Astrocyte of the spinal cord (primary cell): ENCODE measurements at regions not wholly inside any gene's neighbourhood (a gene's known extent, or its start where the extent isn't known, plus 50 kb on each side); places are given as distances from the start of the nearest gene placed in this dataset.

Source experiments
- DNase-seq: peaks from one replicate; pipeline ENCODE4 v3.0.0; 2011; ENCODE audit warnings: low read depth, low spot score
- H3K4me3 ChIP-seq: 2 replicates; pipeline ENCODE4 v1.5.1; 2011; ENCODE audit warnings: low read depth, mild to moderate bottlenecking, low read length, moderate library complexity
- in situ Hi-C: cut with HindIII; loops from 2 replicates; pipeline ENCODE4 v1.10.0; 2017; ENCODE audit warnings: low sequenced_read_pairs
- TF ChIP-seq, protein P1 (sequence below): IDR thresholded peaks from 2 replicates; pipeline ENCODE4 v1.5.1; 2012; ENCODE audit warnings: low read depth, mild to moderate bottlenecking, low read length, inconsistent platforms

DNA sequence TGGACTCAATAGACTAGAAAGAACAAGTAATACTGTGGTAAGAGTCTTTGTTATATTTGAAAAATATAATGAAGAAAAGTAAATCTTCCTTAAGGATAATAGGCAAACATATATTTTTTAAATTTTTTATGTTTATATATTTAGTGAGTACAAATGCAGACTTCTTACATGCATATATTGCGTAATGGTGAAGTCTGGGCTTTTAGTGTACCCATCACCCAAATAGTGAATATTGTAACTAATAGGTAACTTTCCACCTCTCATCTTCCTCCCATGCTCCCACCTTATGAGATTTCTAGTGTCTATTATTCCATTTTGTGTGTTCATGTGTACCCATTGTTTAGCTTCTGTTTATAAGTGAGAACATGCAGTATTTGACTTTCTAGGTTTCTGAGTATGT, 711.2 kb upstream of the NDST4 start:
- no peak overlapping the region for H3K4me3 ChIP-seq
- in situ Hi-C loops = no loop called here
- TF ChIP-seq, protein P1, sequence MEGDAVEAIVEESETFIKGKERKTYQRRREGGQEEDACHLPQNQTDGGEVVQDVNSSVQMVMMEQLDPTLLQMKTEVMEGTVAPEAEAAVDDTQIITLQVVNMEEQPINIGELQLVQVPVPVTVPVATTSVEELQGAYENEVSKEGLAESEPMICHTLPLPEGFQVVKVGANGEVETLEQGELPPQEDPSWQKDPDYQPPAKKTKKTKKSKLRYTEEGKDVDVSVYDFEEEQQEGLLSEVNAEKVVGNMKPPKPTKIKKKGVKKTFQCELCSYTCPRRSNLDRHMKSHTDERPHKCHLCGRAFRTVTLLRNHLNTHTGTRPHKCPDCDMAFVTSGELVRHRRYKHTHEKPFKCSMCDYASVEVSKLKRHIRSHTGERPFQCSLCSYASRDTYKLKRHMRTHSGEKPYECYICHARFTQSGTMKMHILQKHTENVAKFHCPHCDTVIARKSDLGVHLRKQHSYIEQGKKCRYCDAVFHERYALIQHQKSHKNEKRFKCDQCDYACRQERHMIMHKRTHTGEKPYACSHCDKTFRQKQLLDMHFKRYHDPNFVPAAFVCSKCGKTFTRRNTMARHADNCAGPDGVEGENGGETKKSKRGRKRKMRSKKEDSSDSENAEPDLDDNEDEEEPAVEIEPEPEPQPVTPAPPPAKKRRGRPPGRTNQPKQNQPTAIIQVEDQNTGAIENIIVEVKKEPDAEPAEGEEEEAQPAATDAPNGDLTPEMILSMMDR = no peak
- DNase-seq = no peak

DNA sequence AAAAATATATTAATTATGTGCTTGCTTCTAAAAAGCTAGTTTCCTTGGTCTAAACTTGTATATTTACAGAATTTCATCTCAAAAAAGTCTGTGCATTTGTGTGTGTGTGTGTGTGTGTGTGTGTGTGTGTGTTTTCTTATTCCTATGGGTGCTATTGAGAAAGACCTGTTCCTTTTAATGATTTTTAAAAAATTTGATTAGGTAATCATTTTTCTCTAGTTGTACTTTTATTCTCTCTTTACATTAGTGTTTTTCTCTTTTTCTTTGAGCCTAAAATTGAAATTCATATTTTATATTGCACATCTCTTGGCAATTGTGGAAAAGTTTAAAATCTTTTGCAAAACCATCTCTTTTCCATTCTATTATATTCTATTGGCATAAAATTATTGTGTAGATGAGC, 690.4 kb upstream of the NDST4 start:
- H3K4me3 ChIP-seq = no peak overlapping the region
- TF ChIP-seq, protein P1 = no peak
- no peak for DNase-seq
- in situ Hi-C loops = no loop called here

DNA sequence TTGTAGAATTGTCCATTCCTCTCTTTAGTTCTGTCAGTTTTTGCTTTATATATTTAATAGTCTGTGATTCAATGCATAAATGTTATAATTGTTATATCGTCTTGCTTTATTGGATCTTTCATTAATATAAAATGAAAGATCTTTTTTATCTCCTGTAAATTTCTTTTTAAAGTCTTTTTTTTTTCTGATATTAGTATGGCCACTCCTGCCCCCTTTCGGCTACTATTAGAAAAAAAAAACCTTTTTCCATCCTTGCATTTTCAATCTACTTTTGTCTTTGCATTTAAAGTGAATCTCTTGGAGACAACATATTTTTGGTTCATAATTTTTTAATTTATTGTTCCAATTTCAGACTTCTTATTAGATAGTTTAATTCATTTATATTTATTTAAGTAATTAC, 677.4 kb upstream of the NDST4 start:
- H3K4me3 ChIP-seq = no peak overlapping the region
- TF ChIP-seq, protein P1 = no peak
- no peak for DNase-seq
- in situ Hi-C loops = no loop called here

DNA sequence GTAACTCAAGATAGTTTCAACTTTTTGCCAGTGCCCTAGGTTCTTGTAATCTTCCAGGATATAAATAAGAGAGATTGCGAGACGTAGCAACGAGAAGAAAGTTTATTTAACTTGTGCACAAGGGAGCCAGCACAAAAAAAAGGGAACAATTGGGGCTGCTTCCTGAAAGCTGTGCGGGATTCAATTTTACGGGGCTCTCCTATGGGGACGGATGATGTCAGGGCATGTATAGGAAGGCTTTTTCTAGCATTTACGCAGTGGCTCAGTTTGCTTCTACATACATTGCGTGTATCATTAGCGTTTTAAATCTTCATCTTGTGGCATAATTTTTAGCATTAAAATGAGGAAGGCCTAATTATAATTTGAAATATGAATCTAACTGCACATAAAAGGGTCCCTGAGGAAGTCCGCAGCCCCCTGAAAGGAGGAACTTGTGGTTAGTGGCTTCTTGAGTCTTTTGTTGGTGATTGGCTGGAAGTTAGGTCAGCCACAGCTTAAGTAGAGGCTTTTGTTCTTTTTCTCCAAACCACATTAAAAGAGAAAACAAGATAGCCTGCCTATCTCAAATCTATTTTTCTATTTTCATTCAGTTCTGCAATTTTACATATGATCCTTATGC, 668.2 kb upstream of the NDST4 start:
- in situ Hi-C loops = no loop called here
- TF ChIP-seq, protein P1 = no peak

DNA sequence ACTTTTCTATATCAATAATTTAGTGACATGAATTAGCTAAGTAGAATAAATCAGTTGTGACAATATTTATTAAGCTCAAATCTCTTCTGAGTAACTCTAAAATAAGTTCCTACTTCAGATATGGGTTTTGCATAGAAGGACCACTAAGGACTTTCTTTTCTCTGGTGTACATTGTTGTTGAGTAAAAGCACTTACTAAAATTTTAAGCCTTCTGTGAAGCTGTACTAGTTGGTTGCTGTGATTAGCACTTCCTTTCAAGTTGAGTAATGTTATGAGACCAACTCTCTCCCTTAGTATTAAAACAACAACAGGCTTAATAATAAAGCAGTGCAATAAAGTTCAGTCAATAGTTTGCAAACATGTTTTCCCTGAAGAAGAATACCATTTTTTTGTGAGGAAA, 667.4 kb upstream of the NDST4 start:
- TF ChIP-seq, protein P1 = no peak
- in situ Hi-C loops = no loop called here
- H3K4me3 ChIP-seq = no peak overlapping the region
- DNase-seq = no peak

More for the DNA sequence above, 668.2 kb upstream of the NDST4 start:
- no peak overlapping the region for H3K4me3 ChIP-seq
- DNase-seq = no peak

DNA sequence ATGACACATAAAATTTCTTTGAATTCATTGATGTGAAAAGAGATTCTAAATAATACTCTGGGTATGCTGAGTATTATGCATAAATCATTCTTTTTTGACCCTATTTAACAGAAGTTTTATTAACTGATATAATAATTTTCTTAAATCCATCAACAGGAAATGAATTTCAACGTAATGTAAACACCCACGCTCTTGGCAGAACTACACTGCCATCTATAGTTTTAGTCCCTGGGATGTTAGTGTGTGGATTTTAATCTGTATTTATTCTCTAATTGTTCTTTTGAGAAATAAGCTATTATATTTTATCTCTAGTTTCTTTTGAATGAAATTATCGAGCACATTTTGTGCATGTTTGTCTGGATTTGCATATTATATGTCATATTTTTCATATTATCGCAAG, 666.8 kb upstream of the NDST4 start:
- no peak overlapping the region for H3K4me3 ChIP-seq
- in situ Hi-C loops = no loop called here
- no peak for DNase-seq
- TF ChIP-seq, protein P1 = no peak
